NCI-H82 (cell line): ENCODE measurements at regions not wholly inside any gene's neighbourhood (a gene's known extent, or its start where the extent isn't known, plus 50 kb on each side); places are given as distances from the start of the nearest gene placed in this dataset.
A peak's percentile ranks its signal among the peaks of the same experiment; 100 is the strongest.

Experiments used
- DNase-seq: peaks from one replicate; lab custom pipeline; 2025; lab: John Stamatoyannopoulos, UW

DNA sequence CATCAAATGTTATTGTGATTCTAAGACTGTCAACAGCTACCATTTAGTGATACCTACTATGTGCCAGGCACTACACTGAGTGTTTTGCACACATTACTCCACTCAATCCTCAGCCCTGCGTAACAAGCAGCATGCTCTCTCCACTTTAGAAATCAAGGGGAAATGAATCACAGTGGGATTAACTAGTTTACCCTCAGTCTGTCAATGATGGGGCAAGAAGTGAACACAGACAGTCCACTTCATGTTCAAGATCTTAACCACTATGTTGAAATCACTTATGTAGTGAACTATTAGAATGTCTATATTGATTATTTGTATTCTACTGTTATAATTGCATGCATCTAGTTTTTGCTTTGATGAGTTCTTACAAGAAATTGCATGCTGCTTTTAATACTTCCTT, 165.3 kb downstream of the LTN1 start:
- no peak for DNase-seq

DNA sequence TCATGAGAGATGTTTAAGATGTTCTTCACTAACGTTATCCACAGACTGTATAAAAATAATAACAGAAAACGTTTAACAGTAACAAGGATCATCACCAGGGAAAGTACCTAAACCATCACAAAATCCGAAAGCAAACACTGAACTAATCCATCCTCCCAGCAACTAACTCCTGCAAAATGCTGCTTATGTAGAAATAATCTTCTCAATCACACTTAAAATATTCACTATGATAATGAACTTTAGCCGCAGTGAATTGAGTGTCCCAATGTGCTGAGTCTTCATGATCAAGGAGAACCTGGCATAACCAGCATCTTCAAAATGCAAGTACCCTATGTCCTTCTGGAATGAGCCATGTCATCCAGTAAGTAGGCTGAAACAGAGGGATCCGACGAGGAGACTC, 166.1 kb downstream of the LTN1 start:
- DNase-seq: no peak

DNA sequence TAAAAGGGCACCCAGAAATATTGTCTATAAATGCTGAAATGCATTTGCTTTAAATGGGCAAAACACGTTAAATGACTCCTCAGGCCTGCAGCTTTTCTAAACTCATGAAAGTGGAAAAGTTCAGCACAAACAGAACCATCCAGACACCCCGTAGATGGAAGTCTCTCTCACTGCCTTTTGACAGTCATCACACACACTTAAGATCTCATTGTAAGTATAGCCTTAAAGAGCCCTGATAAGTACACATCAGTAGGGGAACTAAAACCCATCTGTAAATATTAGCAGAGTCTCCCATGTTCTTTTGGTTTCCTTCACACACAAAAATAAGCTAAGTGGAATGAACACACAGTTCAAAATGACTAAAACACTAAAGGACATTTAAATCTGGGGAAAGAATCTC, 166.7 kb downstream of the LTN1 start:
- DNase-seq: no peak

DNA sequence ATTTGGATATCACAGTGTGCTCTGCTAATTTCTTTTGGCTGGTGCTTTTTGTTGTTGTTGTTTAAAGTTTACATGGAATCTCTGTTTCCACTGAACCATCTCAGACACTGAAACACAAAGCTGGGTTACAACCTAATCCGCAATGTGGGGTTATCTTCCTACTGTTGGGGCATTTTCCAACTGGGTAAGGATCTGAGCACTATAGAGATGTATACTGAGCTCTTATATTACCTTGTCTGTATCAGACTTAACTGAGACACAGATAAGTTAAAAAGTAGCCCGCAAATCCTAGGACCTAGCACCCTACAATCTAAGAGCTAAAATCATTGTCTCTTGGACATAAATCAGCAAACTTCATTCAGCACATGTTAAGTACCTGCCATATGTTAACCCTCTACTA, 169.2 kb downstream of the LTN1 start:
- DNase-seq: no peak

DNA sequence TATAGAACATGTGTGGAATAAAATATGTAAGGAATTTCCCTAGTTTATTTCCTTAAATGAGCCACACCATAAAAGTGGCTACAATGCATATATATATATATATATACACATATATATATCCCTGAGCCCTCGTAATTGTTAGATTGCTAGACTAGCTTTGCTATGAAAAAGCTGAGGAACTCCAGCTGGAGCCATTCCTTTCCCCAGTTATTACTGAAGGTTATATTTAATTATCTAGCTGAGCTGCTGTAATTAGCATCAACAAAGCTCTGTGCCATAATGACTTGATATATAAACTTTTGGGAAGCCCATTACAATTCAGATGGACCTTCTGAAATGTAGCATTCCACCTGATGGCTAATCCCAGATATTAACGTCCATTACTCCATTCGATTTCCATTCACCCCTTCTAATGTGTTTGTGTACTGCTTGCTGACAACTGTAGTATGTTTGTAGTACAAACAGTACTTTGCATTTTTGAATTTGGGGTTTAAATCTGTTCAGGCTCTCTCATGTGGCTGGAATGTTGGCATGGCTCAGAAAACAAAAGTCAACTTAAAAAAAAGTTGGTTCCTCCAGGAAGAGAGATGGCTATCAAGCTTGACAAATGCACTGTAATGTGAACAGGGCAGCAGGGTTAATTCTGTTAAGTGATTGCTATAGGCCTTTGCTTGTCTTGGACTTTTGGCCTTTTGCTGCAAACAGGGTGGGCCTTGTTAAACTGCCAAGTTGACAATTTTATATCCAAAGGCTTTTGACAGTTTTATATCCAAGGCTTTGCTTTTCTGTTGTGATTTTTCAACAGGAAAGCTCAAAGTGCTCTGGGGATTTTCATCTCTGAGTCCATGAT, 170.0 kb downstream of the LTN1 start:
- no peak for DNase-seq

DNA sequence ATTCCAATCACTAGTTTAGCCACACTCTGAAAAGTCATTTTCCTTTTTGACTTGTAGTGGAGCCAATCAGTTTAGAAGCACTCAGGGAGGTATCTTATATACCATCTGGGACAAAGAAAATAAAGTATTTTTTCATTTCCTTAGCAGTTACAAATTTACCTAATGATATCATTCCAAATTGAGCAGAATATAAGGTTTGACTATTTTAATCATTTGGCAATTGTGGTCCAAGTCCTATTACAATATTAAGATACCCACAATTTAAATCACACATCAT, 170.6 kb downstream of the LTN1 start:
- no peak for DNase-seq

DNA sequence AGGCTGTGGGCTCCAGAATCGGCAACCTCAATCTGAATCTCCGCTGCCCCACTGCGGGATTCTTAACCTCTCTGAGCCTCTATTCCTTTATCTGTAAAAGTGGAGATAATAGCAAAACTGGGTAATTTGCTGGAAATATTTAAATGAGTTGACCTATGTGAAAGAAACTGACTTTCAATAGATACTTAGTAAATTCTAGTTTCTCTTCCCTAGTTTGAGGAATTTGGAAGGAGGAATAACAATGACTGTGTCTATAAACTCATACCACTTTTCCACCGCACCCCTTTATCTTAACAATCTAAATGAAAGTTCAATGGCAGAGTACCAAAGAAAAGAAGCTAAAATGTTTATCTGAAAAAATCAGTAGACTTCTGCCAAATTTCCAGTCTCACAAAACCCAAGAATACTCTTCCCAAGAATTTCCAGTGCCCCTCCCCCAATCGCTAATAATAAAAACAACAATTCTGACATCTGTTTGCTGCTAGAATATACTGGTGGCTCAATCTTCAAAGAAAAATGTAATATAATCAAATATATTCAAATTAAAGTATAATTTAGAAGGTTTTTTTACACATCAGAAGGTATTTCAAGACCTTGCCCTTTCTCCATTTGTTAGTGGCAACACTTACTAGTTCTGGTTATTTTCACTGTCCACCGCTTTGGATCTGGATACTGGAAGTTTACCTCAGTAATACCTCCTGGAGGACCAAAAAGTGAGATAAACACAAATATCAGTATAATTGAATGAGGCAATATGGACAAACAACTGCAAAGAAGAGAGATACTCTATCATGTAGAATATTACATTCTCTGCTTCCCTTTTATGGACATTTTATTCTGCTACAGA, 171.2 kb downstream of the LTN1 start:
- no peak for DNase-seq

DNA sequence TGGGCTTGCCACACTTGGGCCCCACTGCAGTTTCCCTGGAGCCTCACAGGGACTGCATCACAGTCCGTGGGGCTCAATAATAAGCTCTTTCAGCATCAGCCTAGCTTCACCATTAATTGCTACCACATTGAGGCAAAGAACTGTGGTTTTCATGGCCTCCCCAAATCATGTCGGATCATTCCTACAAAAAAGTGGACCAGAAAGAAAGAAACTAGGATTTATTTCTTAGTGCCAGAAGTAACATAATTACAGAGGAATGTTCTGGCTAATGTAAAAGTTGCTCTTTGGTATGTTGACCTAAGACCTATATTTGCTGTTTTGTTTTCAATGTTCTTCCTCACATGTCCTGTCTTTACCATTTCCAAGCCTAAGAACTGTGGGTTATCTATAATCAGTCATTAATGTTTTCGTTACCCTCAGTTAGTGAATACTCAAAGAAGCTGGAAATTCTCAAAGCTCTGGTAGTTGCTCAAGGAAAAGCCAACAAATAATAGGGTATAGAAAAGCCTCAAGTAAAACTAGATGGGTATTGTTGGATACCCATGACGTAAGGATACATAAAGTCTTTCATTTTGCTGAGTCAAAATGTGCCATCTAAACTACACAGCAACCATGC, 173.9 kb downstream of the LTN1 start:
- DNase-seq: no peak

DNA sequence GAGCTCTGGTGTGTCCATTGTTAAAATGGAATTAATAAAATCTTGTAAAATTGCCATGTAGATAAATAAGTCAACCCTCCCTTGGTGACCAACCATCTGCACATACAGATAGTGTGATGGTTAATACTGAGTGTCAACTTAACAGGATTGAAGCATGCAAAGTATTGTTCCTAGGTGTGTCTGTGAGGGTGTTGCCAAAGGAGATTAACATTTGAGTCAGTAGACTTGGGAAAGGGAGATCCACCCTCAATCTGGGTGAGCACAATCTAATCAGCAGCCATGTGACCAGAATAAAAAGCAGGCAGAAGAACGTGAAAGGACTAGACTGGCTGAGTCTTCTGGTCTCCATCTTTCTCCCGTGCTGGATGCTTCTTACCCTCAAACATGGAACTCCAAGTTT, 174.8 kb downstream of the LTN1 start:
- peak; percentile 71 for DNase-seq

DNA sequence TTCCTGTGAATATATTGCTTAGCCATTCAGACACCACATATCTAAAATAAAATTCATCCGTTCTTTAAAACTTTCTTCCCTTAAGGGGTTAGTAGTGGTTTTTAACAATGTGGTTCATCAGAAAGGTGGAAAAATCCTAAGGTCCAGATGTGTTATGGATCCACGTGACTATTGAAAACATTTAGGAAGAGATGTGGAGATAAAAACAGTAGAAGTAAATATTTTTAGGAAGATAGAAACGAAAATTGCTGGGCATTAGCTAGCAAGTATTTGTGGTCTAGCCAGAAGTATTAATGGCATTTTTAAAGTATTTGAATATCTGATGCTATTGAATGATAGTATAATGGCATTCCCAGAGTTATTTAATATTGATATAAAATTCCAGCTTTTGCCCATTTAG, 180.8 kb downstream of the LTN1 start:
- DNase-seq: no peak

DNA sequence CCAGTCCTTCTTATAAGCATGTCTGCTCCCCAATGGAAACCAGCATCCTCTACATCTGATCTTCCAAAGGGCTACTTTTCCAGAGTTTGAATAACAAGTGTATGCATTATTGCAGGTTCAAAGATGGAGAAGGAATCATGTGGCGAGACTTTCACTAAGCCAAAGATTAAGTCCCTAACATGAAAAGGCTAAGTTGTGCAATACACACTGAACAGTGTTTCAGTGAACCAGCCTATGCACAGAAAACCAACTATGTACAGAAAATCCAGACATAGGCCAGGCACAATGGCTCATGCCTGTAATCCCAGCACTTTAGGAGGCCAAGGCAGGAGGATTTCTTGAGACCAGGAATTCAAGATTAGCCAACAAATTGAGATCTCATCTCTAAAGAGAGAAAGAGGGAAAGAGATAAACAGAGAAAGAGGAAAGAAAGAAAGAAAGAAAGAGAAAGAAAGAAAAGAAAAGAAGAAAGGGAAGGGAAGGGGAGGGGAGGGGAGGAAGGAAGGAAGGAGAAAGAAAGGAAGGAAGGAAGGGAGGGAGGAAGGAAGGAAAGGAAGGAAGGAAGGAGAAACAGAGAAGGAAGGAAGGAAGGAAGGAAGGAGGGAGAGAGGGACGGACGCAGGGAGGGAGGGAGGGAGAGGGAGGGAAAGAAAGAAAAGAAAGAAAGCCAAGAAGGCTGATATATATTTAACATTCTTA, 181.7 kb downstream of the LTN1 start:
- DNase-seq: no peak

DNA sequence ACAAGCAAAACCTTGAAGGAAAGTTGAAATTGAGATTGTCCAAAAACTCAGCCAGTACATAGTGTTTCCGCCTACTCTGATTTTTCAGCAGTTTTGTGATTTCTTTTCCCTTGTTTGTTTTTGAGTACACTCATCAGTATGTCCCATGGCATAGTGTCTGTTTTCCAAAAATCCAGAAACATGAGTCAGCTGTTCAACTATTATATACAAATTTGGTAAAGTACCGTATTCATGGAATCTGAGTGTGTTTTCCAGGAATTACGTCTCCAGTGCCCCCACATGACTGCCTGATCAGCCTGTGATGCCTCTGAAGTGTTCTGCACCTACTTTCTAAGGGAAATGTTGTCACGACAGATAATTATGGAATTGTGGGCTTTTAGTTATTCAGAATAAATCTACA, 186.8 kb downstream of the LTN1 start:
- DNase-seq: no peak

DNA sequence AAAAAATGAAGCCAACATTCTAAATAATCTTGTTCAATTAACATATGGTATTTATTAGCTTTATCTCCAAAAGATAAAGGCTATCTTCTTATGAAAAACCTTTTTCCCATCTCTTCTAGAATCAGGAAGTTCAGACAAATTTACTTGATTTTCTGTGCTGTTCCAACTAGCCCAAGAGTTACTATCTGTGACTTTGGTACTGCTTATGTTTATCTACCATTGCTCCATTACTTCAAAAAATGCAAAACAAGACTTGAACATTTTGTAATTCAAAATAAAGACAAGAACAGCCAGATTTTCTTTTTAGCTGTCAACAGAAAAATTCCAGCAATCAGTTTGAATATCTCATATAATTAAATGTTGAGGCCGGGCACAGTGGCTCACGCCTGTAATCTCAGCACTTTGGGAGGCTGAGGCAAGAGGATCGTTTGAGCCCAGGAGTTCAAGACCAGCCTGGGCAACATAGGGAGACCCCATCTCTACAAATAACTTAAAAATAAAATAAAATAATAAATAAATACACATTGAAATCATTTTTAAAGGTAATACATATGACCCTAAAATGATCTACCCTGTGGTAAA, 188.5 kb downstream of the LTN1 start:
- no peak for DNase-seq

DNA sequence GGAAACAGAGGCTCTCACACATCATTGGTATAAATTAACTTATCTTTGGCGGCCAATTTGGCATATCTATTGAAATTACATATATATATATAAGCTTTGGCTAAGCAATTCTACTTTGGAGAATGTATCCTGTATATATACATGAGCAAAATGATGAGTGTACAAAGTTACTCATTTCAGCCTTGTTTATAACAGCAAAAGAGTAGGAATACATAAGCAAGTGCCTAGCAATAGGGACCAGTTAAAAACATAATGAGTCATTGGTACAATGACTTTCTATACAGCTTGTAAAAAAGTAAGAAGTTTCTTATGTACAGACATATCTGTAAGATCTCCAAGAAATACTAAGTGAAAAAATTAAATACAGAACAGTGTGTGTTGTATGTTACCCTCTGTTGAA, 190.8 kb downstream of the LTN1 start:
- no peak for DNase-seq

DNA sequence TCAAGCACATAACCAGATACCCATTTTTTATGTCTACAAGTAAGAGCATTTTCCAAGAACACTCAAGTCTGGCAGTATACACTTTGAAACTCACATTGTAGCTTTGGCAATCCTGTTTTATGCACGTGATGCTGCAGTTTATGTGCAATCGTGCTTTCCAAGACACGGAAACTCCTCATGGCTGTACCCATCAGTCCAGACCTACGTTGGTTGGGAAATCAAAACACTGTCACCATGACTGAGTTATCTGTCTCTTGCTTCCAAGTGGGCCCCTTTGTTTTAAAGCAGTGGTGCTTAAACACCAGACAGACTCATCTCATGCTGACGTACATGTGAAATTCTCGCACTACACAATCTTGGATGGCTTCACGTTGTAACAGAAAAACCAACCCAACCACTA, 192.8 kb downstream of the LTN1 start:
- no peak for DNase-seq

DNA sequence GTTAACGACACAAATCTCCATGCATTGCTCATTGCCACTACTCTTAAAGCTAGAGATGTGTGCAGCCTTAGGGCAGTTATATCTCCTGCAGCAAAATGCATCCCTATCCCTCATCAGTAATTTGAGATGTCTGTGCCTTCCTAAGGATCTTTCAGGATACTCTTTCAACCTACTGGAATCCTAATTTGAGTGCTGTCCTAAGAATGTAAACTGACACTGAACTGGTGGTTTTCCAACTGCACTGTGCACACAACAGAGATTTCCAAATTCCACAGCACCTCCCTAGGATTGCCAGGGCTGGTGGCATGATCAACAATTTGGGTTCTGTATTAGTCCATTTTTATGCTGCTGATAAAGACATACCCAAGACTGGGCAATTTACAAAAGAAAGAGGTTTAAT, 193.9 kb downstream of the LTN1 start:
- no peak for DNase-seq

DNA sequence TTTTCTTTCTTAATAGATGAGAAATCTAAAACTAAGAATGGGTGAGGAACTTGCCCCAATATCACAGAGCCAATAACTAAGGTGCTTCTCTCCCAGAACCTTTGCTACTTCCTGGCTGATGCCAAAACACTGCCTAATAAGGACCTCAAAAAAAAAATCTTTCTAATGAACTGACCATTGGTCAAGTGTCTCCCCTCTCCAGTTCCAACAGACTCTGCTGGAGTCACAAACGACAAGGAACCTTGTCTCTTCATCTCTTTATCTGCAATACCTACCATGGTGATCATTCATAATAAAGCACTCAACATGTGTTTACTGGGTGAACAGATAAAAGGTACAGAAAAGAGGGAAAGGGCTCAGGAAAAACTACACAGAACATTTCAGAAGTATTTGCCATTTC, 197.4 kb downstream of the LTN1 start:
- no peak for DNase-seq

DNA sequence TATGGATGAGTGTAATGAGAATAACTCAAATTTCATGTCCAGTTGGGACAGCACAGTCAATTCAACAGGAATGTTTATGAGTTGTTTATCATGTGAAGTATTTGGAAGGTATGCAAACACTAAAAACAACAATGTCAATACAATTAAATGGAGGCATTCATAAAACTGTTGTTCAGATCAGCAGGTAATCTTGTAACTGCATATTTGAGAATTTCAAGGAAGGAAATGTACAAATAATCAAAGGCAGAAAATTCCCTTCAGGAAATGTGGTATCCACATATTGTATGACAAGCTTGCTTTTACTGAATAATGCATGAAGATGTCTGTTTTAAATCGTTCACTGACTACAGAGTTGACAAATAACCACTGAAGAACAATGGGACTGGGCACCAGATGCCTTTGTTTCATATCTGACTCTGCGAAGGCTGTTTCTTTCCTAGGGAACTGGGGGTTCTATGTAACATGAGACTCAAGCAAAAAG, 198.3 kb downstream of the LTN1 start:
- no peak for DNase-seq

DNA sequence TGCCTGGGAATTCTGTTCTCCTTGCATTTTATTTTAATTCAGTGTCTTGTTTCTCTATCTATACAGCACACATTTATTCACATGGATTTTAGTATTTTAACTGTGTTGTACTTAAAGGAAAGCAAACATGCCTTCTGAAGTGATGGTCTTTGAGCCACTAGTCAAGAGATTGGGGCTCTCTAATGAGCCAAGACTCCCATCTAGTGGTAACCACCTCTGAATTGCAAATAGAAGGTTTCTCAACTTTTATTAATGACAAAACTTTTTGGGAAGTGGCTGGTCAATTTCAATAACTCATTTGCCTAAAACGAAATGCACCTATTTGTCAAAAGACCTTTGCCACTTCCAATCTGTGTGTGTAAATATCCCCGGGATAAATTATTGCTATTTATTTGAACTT, 199.6 kb downstream of the LTN1 start:
- DNase-seq: no peak

DNA sequence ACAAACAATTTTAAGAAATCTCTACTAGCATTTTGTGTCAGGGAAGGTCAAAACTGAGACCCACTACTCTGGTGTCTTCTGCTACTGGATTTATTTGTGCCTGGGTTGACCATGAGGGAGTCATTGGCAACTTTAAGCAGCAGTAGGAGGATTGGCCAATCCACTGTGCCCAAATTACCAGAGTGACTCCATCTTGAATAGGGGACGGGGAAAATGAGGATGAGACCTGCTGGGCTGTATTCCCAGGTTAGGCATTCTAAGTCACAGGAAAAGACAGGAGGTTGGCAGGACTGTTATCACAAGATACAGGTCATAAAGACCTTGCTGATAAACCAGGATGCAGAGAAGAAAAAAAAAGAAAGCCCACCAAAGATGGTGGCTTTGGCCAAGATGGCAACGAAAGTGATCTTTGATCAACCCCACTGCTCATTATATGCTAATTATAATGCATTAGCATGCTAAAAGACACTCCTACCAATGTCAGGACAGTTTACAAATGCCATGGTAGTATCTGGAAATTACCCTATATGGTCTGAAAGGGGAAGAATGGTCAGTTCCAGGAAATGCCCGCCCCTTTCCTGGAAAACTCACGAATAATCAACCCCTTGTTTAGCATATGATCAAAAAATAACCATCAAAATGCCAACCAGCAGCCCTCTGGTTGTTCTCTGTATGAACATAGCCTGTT, 200.9 kb downstream of the LTN1 start:
- no peak for DNase-seq

DNA sequence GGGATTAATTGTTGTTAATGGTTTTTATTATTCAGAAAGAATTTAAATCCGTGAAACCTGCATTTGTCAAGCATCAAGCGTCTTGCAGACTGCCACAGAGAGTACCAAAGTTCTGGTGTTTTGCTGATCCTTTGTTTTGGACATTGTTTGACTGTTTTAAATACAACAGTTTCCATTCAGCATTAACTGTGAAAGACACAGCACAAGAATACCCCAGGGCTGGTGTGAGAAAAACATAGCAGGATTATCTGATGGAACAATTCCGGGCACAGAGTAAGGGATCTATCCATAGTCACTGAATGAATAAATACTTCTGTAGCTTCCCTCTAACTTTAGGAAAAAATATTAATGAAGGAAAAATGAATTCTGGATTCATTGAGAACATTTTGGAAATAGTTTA, 202.3 kb downstream of the LTN1 start:
- DNase-seq: no peak

DNA sequence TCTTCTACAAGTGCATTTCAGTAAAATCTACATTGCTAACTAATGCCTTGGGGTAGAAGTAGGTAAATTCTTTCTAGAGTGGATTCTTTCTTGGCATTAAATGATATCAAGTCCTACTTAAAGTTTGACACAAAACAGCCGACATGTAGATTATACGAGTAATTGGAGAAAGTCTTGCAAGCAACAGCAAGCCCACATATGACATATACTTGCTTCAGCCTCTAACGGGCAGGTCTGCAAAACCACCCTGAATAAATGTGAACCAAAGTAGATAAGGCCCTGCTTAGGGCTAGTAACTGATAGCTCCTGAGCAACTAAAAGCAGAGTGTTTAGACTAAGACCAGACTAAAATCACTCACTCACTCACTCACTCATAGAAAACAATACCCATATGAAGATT, 203.2 kb downstream of the LTN1 start:
- no peak for DNase-seq
